B cell (primary cell): ENCODE measurements at regions not wholly inside any gene's neighbourhood (a gene's known extent, or its start where the extent isn't known, plus 50 kb on each side); places are given as distances from the start of the nearest gene placed in this dataset.

Experiments used
- ATAC-seq: fragments of 200-7000 bp; cut with Tn5 transposase; one replicate; pipeline ENCODE4 v1.10.0; 2021; ENCODE audit warnings: low read depth, mild to moderate bottlenecking, moderate number of reproducible peaks, moderate library complexity
- CTCF ChIA-PET: fragments of 350-600 bp; sonication (Branson Sonifier 250); formaldehyde crosslinking; loops from one replicate; lab custom pipeline; 2021; ENCODE audit warnings: antibody characterized with exemption, inconsistent platforms; lab: Charles Lee
- POLR2A ChIA-PET: fragments of 350-600 bp; sonication (Branson Sonifier 250); formaldehyde crosslinking; loops from one replicate; lab custom pipeline; 2021; ENCODE audit warnings: antibody characterized with exemption; lab: Charles Lee
- DNase-seq: peaks from one replicate; pipeline ENCODE4 v3.0.0; 2013
- H2AFZ ChIP-seq: 2 replicates; pipeline ENCODE4 v1.6.1; 2012; ENCODE audit warnings: mild to moderate bottlenecking, low read depth, low read length; ENCODE audit not compliant: insufficient read depth, poor library complexity, severe bottlenecking
- H3K27ac ChIP-seq, 2 donors: 1 replicate in 1 of 2; 2 replicates in 1 of 2; pipeline ENCODE4 v1.5.1; 2012 to 2013; ENCODE audit warnings: low read length in 2 of 2, mild to moderate bottlenecking in 2 of 2, moderate library complexity in 1 of 2
- H3K27me3 ChIP-seq, 4 experiments: fragments of 200-600 bp in 1 of 4; sonication (generic) in 1 of 4; replicated peaks in 1 of 4; 1 replicate in 2 of 4; 2 replicates in 2 of 4; pipeline versions ENCODE4 v1.6.1 to v1.7.0; 2013 to 2016; ENCODE audit warnings: low read length in 3 of 4, mild to moderate bottlenecking in 2 of 4, mixed read lengths in 1 of 4, moderate library complexity in 1 of 4; ENCODE audit not compliant: insufficient read depth in 4 of 4, control insufficient read depth in 3 of 4; ENCODE audit errors: control extremely low read depth in 1 of 4
- H3K36me3 ChIP-seq, 2 experiments: replicated peaks in 1 of 2; 1 replicate in 1 of 2; 2 replicates in 1 of 2; pipeline versions ENCODE4 v1.6.1 to v1.7.1; 2013; ENCODE audit warnings: low read length in 1 of 2; ENCODE audit not compliant: insufficient read depth in 2 of 2, control insufficient read depth in 1 of 2; ENCODE audit errors: control extremely low read depth in 1 of 2, extremely low read depth in 1 of 2
- H3K4me1 ChIP-seq, 2 donors: fragments of 200-600 bp in 1 of 2; sonication (generic) in 1 of 2; 1 replicate in 1 of 2; 2 replicates in 1 of 2; pipeline versions ENCODE4 v1.5.1 to v1.6.1; 2013 to 2017; ENCODE audit warnings: low read length in 2 of 2; ENCODE audit not compliant: control insufficient read depth in 2 of 2, insufficient read depth in 2 of 2
- H3K4me2 ChIP-seq: replicated peaks from 2 replicates; pipeline ENCODE3; 2012; ENCODE audit warnings: mild to moderate bottlenecking, low read depth, low read length; ENCODE audit not compliant: poor library complexity, severe bottlenecking
- H3K4me3 ChIP-seq, 5 experiments: fragments of 200-600 bp in 1 of 5; sonication (generic) in 1 of 5; 1 replicate in 3 of 5; 2 replicates in 2 of 5; pipeline versions ENCODE4 v1.5.1 to v1.7.0; 2011 to 2016; ENCODE audit warnings: low read length in 4 of 5, mild to moderate bottlenecking in 4 of 5, low read depth in 2 of 5, control low read depth in 1 of 5, moderate library complexity in 1 of 5; ENCODE audit not compliant: insufficient read depth in 1 of 5; ENCODE audit errors: control extremely low read depth in 1 of 5, extremely low read depth in 1 of 5
- H3K79me2 ChIP-seq: fragments of 200-600 bp; sonication (generic); one replicate; pipeline ENCODE4 v1.6.0; 2016; ENCODE audit warnings: low read length; ENCODE audit not compliant: control insufficient read depth, insufficient read depth
- H3K9ac ChIP-seq: fragments of 200-600 bp; sonication (generic); 2 replicates; pipeline ENCODE4 v1.6.1; 2017; ENCODE audit warnings: mild to moderate bottlenecking, low read length, moderate library complexity
- H3K9me3 ChIP-seq, 3 donors: one replicate each; pipeline versions ENCODE4 v1.6.1 to v1.7.1; 2013; ENCODE audit warnings: low read length in 2 of 3; ENCODE audit not compliant: control insufficient read depth in 2 of 3, insufficient read depth in 1 of 3; ENCODE audit errors: control extremely low read depth in 1 of 3
- H4K20me1 ChIP-seq: 2 replicates; pipeline ENCODE4 v1.6.0; 2012; ENCODE audit warnings: mild to moderate bottlenecking, low read length; ENCODE audit not compliant: insufficient read depth, control insufficient read depth, poor library complexity, severe bottlenecking
- H3K27ac Mint-ChIP-seq: one replicate; pipeline ENCODE4 v1.8.0; 2021; ENCODE audit warnings: mixed read lengths
- H3K27me3 Mint-ChIP-seq: one replicate; pipeline ENCODE4 v1.8.0; 2021; ENCODE audit warnings: mixed read lengths
- H3K4me1 Mint-ChIP-seq: one replicate; pipeline ENCODE4 v1.8.0; 2021; ENCODE audit warnings: mixed read lengths
- H3K4me3 Mint-ChIP-seq: one replicate; pipeline ENCODE4 v1.8.0; 2021; ENCODE audit warnings: mixed read lengths
- H3K9me3 Mint-ChIP-seq: one replicate; pipeline ENCODE4 v1.8.0; 2022; ENCODE audit warnings: mixed read lengths; ENCODE audit not compliant: insufficient read depth
- CTCF ChIP-seq: fragments of 200-600 bp; IDR thresholded peaks from one replicate; pipeline ENCODE4 v1.8.0; 2022; ENCODE audit warnings: antibody characterized with exemption, mild to moderate bottlenecking
- EZH2 ChIP-seq: IDR thresholded peaks from 2 replicates; pipeline ENCODE4 v1.6.1; 2012; ENCODE audit warnings: borderline replicate concordance, low read depth, mild to moderate bottlenecking, moderate library complexity, low read length; ENCODE audit not compliant: insufficient read depth, poor library complexity, severe bottlenecking
- WGBS: methylation state at CpG from one replicate; pipeline ENCODE4 v1.1.5; 2013; ENCODE audit warnings: missing lambda C conversion rate; ENCODE audit not compliant: insufficient coverage; 5-methylcytosine and 5-hydroxymethylcytosine counted together
- intact Hi-C: fragments of 100-400 bp; cut with micrococcal nuclease; formaldehyde crosslinking; loops from one replicate; pipeline ENCODE4 v1.10.0; 2022

GRCh38 chr11:115699326-115699725, 195.1 kb upstream of the CADM1 start:
- ATAC-seq (no peak), DNase-seq (no peak)
- no peaks in the 10 kb centered on the region for H3K27me3 ChIP-seq
- no peak overlapping the region for H3K27ac ChIP-seq
- WGBS: 93% methylated on average over 3 of the region's 5 CpGs
- POLR2A ChIA-PET: no interaction called here
- TF ChIP-seq CTCF (no peak), EZH2 (no peak)
- Mint-ChIP-seq H3K4me1 (no peaks in the 10 kb centered on the region), H3K27ac (no peak overlapping the region), H3K9me3 (no peaks in the 10 kb centered on the region), H3K4me3 (no peak overlapping the region), H3K27me3 (no peaks in the 10 kb centered on the region)
- H3K4me3 ChIP-seq: no peak overlapping the region
- H2AFZ ChIP-seq: no peak overlapping the region
- CTCF ChIA-PET: no interaction called here
- H4K20me1 ChIP-seq: no peaks in the 10 kb centered on the region
- H3K4me1 ChIP-seq: no peaks in the 10 kb centered on the region
- no peak overlapping the region for H3K4me2 ChIP-seq
- intact Hi-C loops: no loop called here
- no peak overlapping the region for H3K9ac ChIP-seq
- no peaks in the 10 kb centered on the region for H3K36me3 ChIP-seq
- H3K9me3 ChIP-seq: peaks cover 0 to 15% (median 0%) of the 10 kb centered on the region in 3 donors
- H3K79me2 ChIP-seq: no peaks in the 10 kb centered on the region

GRCh38 chr11:115698243-115698642, 194.0 kb upstream of the CADM1 start:
- Mint-ChIP-seq H3K4me1 (no peaks in the 10 kb centered on the region), H3K27me3 (no peaks in the 10 kb centered on the region), H3K9me3 (no peaks in the 10 kb centered on the region), H3K27ac (no peak overlapping the region), H3K4me3 (no peak overlapping the region)
- Histone ChIP-seq H3K4me1 (no peaks in the 10 kb centered on the region), H3K4me3 (no peak overlapping the region), H3K36me3 (no peaks in the 10 kb centered on the region), H3K27me3 (no peaks in the 10 kb centered on the region), H4K20me1 (no peaks in the 10 kb centered on the region), H3K9ac (no peak overlapping the region), H2AFZ (no peak overlapping the region), H3K79me2 (no peaks in the 10 kb centered on the region), H3K4me2 (no peak overlapping the region), H3K9me3 (peaks cover 0 to 18% (median 0%) of the 10 kb centered on the region in 3 donors), H3K27ac (no peak overlapping the region)
- TF ChIP-seq EZH2 (no peak), CTCF (no peak)
- no peak for ATAC-seq
- ChIA-PET CTCF (no interaction called here), POLR2A (no interaction called here)
- DNase-seq: no peak
- intact Hi-C loops: no loop called here
- no CpG with 5 or more reads among the region's 4 CpGs for WGBS
